Left forelimb (tissue), 1 donor: ENCODE measurements at regions not wholly inside any gene's neighbourhood (a gene's known extent, or its start where the extent isn't known, plus 50 kb on each side); places are given as distances from the start of the nearest gene placed in this dataset.

Experiments used
- DNase-seq: peaks from one replicate; pipeline ENCODE4 v3.0.0-alpha.2; 2018; ENCODE audit warnings: low spot score

GRCh38 chr14:62269204-62269603, 507.0 kb downstream of the SNAPC1 start:
- no peak for DNase-seq

- no peak for DNase-seq
Observed at GRCh38 chr14:62270236-62270635, 508.0 kb downstream of the SNAPC1 start.

GRCh38 chr14:62280366-62280765, 518.1 kb downstream of the SNAPC1 start:
- DNase-seq, result no peak

GRCh38 chr14:62283837-62284236, 521.6 kb downstream of the SNAPC1 start:
- no peak for DNase-seq

GRCh38 chr14:62289471-62289870, 527.3 kb downstream of the SNAPC1 start:
- no peak for DNase-seq

- no peak for DNase-seq
Observed at GRCh38 chr14:62301080-62301479, 538.9 kb downstream of the SNAPC1 start.

- DNase-seq, result no peak
Observed at GRCh38 chr14:62301911-62302310, 539.7 kb downstream of the SNAPC1 start.

- DNase-seq, result no peak
Observed at GRCh38 chr14:62303437-62303836, 541.2 kb downstream of the SNAPC1 start.

- DNase-seq, result no peak
Observed at GRCh38 chr14:62304257-62304656, 542.0 kb downstream of the SNAPC1 start.

GRCh38 chr14:62307844-62308243, 545.6 kb downstream of the SNAPC1 start:
- DNase-seq, result no peak

GRCh38 chr14:62308316-62308715, 546.1 kb downstream of the SNAPC1 start:
- no peak for DNase-seq

- no peak for DNase-seq
Observed at GRCh38 chr14:62308891-62309290, 546.7 kb downstream of the SNAPC1 start.

GRCh38 chr14:62313212-62313611, 551.0 kb downstream of the SNAPC1 start:
- no peak for DNase-seq

- no peak for DNase-seq
Observed at GRCh38 chr14:62314221-62314620, 552.0 kb downstream of the SNAPC1 start.

GRCh38 chr14:62314871-62315270, 552.7 kb downstream of the SNAPC1 start:
- no peak for DNase-seq

GRCh38 chr14:62315631-62316030, 553.4 kb downstream of the SNAPC1 start:
- DNase-seq, result no peak

GRCh38 chr14:62322216-62322615, 560.0 kb downstream of the SNAPC1 start:
- DNase-seq, result no peak

GRCh38 chr14:62329427-62329826, 567.2 kb downstream of the SNAPC1 start:
- DNase-seq, result no peak

GRCh38 chr14:62347562-62348011, 585.4 kb downstream of the SNAPC1 start:
- DNase-seq, result no peak

- DNase-seq, result no peak
Observed at GRCh38 chr14:62357362-62357761, 595.1 kb downstream of the SNAPC1 start.

- DNase-seq, result no peak
Observed at GRCh38 chr14:62364161-62364560, 601.9 kb downstream of the SNAPC1 start.

- DNase-seq, result no peak
Observed at GRCh38 chr14:62364800-62365280, 602.6 kb downstream of the SNAPC1 start.

- DNase-seq, result no peak
Observed at GRCh38 chr14:62369919-62370560, 607.8 kb downstream of the SNAPC1 start.

- no peak for DNase-seq
Observed at GRCh38 chr14:62373944-62374343, 611.7 kb downstream of the SNAPC1 start.
